ENCODE measurements at regions not wholly inside any gene's neighbourhood (a gene's known extent, or its start where the extent isn't known, plus 50 kb on each side); places are given as distances from the start of the nearest gene placed in this dataset.
"Not testable (repeated sequence)": the region's sequence is repeated elsewhere in the genome, so short reads cannot be mapped to it uniquely, and the experiment has no call there.

DNA sequence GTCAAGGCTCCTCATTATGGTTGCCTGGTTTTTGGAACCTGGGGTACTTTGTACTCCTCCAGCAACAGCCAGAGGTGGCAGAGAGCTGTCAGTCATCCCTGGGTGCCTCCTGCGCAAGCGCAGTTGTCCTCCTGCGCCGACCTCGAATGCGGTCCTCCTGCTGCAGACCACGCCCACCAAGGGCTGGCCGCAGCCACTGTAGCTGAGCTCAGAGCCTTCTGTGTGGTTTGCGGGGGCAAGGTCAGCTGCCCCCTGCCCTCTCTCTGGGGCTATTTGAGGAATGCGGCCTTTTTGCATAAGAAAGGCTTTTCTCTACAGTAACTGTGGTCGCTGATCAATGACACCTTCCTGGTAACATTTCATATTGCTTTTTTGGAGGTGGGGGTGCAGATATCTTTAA lies 131.3 kb upstream of the SNRPN start:
- DNase-seq (ENCODE audit: low read depth): no peak
- H3K4me3 ChIP-seq (ENCODE audit: control insufficient read depth, low read depth, low read length): no peak overlapping the region
- TF ChIP-seq, protein P1, sequence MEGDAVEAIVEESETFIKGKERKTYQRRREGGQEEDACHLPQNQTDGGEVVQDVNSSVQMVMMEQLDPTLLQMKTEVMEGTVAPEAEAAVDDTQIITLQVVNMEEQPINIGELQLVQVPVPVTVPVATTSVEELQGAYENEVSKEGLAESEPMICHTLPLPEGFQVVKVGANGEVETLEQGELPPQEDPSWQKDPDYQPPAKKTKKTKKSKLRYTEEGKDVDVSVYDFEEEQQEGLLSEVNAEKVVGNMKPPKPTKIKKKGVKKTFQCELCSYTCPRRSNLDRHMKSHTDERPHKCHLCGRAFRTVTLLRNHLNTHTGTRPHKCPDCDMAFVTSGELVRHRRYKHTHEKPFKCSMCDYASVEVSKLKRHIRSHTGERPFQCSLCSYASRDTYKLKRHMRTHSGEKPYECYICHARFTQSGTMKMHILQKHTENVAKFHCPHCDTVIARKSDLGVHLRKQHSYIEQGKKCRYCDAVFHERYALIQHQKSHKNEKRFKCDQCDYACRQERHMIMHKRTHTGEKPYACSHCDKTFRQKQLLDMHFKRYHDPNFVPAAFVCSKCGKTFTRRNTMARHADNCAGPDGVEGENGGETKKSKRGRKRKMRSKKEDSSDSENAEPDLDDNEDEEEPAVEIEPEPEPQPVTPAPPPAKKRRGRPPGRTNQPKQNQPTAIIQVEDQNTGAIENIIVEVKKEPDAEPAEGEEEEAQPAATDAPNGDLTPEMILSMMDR (conservative IDR thresholded peaks at IDR 0.05; ENCODE audit: control insufficient read depth, insufficient read depth, low read depth, low read length): no peak

- TF ChIP-seq, protein P1 (conservative IDR thresholded peaks at IDR 0.05; ENCODE audit: control insufficient read depth, insufficient read depth, low read depth, low read length): no peak
- DNase-seq (ENCODE audit: low read depth): no peak
- H3K4me3 ChIP-seq (ENCODE audit: control insufficient read depth, low read depth, low read length): no peak overlapping the region
Observed at GRCh38 chr15:24832282-24832681, 122.5 kb upstream of the SNRPN start.

DNA sequence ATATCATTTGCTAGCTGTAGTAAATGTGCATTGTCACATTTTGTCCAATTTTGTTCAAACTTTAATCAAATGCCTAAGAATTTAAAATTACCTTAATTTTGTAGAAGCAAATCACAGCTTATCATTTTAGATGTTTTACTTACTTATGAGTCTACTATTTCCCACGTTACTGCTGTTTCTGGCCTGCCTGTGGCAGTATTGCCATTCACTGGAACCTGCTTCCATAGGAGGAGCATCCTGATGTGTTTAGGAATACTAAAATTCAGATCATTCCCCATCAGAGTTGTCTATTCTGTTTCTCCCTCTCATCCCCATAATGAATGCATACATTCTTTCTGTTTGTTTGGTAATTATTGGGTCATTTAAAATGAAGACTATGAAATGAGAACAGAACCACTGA lies 119.5 kb upstream of the SNRPN start:
- DNase-seq (ENCODE audit: low read depth): no peak
- no peak overlapping the region for H3K4me3 ChIP-seq (ENCODE audit: control insufficient read depth, low read depth, low read length)
- TF ChIP-seq, protein P1 (conservative IDR thresholded peaks at IDR 0.05; ENCODE audit: control insufficient read depth, insufficient read depth, low read depth, low read length): no peak

DNA sequence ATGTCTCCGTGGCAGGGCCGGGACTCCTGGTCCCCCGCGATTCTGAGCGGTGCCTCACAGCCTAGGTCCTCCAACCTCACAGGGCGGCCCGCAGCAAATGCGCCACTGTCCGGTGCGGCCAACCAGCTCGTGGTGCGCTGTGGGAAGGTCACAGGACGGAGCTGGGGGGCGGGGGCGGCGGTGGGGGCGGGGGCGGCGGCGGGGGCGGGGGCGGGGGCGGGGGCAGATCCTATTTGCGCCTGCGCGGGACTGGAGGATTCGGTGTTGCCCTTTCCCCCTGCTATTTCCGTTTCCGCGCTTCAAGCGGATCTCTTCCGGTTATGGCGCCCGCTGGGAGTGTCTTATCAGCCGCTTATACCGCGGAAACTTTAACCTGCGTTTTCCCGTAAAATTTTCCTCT lies 106.7 kb upstream of the SNRPN start:
- H3K4me3 ChIP-seq (ENCODE audit: control insufficient read depth, low read depth, low read length): peak overlapping the region; percentile 26
- TF ChIP-seq, protein P1 (conservative IDR thresholded peaks at IDR 0.05; ENCODE audit: control insufficient read depth, insufficient read depth, low read depth, low read length): no peak
- DNase-seq (ENCODE audit: low read depth): peak; percentile 23

GRCh38 chr15:24856397-24857390 lies 98.1 kb upstream of the SNRPN start:
- DNase-seq (ENCODE audit: low read depth): no peak
- TF ChIP-seq, protein P1 (conservative IDR thresholded peaks at IDR 0.05; ENCODE audit: control insufficient read depth, insufficient read depth, low read depth, low read length): no peak
- no peak overlapping the region for H3K4me3 ChIP-seq (ENCODE audit: control insufficient read depth, low read depth, low read length)

DNA sequence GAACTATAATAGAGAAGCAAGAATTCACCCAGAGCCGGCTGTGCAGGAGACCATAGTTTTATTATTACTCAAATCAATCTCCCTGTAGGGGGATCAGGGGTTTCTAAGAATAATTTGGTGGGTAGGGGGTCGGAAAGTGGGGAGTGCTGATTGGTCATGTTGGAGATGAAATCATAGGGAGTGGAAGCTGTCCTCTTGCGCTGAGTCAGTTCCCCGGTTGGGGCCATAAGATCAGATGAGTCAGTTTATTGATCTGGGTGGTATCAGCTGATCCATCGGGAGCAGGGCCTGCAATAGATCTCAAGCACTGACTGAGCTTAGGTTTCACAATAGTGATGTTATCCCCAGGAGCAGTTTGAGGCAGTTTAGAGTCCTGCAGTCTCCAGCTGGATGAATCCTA lies 97.0 kb upstream of the SNRPN start:
- TF ChIP-seq, protein P1 (conservative IDR thresholded peaks at IDR 0.05; ENCODE audit: control insufficient read depth, insufficient read depth, low read depth, low read length): no peak
- H3K4me3 ChIP-seq (ENCODE audit: control insufficient read depth, low read depth, low read length): no peak overlapping the region
- no peak for DNase-seq (ENCODE audit: low read depth)

GRCh38 chr15:24858183-24858582 lies 96.6 kb upstream of the SNRPN start:
- H3K4me3 ChIP-seq (ENCODE audit: control insufficient read depth, low read depth, low read length): not testable (repeated sequence)

More at GRCh38 chr15:24858183-24858582, 96.6 kb upstream of the SNRPN start:
- DNase-seq (ENCODE audit: low read depth): not testable (repeated sequence)
